ENCODE measurements at regions not wholly inside any gene's neighbourhood (a gene's known extent, or its start where the extent isn't known, plus 50 kb on each side); places are given as distances from the start of the nearest gene placed in this dataset.

- no peaks in the 10 kb centered on the region for H3K79me2 ChIP-seq (ENCODE audit: control insufficient read depth, insufficient read depth, low read length)
- TF ChIP-seq ZBTB33 (IDR thresholded peaks at IDR 0.05), result no peak
- TF ChIP-seq HCFC1 (IDR thresholded peaks at IDR 0.05; ENCODE audit: low read length), result no peak
- no peak for TF ChIP-seq TCF3 (IDR thresholded peaks at IDR 0.05; ENCODE audit: borderline replicate concordance, insufficient read depth, low read depth, low read length)
- TF ChIP-seq STAT1 (conservative IDR thresholded peaks at IDR 0.05), result no peak
- TF ChIP-seq IKZF1 (conservative IDR thresholded peaks at IDR 0.05), result no peak
- TF ChIP-seq RAD21 (IDR thresholded peaks at IDR 0.05; ENCODE audit: insufficient read depth, low read depth, low read length), result no peak
- TF ChIP-seq RUNX3 (IDR thresholded peaks at IDR 0.05; ENCODE audit: low read length), result no peak
- TF ChIP-seq CTCF (IDR thresholded peaks at IDR 0.05 in 2 of 3, conservative IDR thresholded peaks at IDR 0.05 in 1 of 3; ENCODE audit: control insufficient read depth in 2 of 3, extremely low read depth in 1 of 3, insufficient read depth in 1 of 3, low read depth in 3 of 3, low read length in 3 of 3), result no peak
- TF ChIP-seq SRF (IDR thresholded peaks at IDR 0.05; ENCODE audit: low read depth in 2 of 2, low read length in 2 of 2), result no peak
- TF ChIP-seq LARP7 (IDR thresholded peaks at IDR 0.05), result no peak
- no peak for TF ChIP-seq ZBTB4 (CRISPR knock-in tag; IDR thresholded peaks at IDR 0.05)
- TF ChIP-seq HDGF (IDR thresholded peaks at IDR 0.05), result no peak
- no peak for TF ChIP-seq RELA (IDR thresholded peaks at IDR 0.05; ENCODE audit: borderline replicate concordance, partially characterized antibody)
- TF ChIP-seq BRCA1 (IDR thresholded peaks at IDR 0.05; ENCODE audit: low read depth, low read length), result no peak
- TF ChIP-seq SUZ12 (IDR thresholded peaks at IDR 0.05; ENCODE audit: unreplicated experiment), result no peak
- TF ChIP-seq SIX5 (IDR thresholded peaks at IDR 0.05; ENCODE audit: low read depth, low read length, severe bottlenecking), result no peak
- no peak for TF ChIP-seq NRF1 (conservative IDR thresholded peaks at IDR 0.05; ENCODE audit: low read depth, low read length)
- TF ChIP-seq CREB1 (IDR thresholded peaks at IDR 0.05; ENCODE audit: low read depth), result no peak
- no peaks in the 10 kb centered on the region for H3K4me1 ChIP-seq (ENCODE audit: control insufficient read depth, insufficient read depth, low read length)
- no peak for FAIRE-seq
- RAD21 ChIA-PET (ENCODE audit: unreplicated experiment), result no interaction called here
- no peak overlapping the region for H3K27ac ChIP-seq (ENCODE audit: control insufficient read depth, insufficient read depth)
- no peak overlapping the region for H3K4me2 ChIP-seq (ENCODE audit: control insufficient read depth, insufficient read depth)
- ATAC-seq, result no peak
- H3K9ac ChIP-seq (ENCODE audit: control insufficient read depth, insufficient read depth, low read length), result no peak overlapping the region
- DNase-seq (ENCODE audit: low read depth, low spot score), result no peak
- no TSS peak for BruUV-seq (replicated peaks)
- H3K4me3 ChIP-seq, result no peak overlapping the region
- in situ Hi-C loops (cut with MboI), result no loop called here
- intact Hi-C loops (cut with micrococcal nuclease; ENCODE audit: unreplicated experiment), result no loop called here
- no peak overlapping the region for H2AFZ ChIP-seq (ENCODE audit: control insufficient read depth, low read depth, low read length)
- no peaks in the 10 kb centered on the region for H4K20me1 ChIP-seq (ENCODE audit: control insufficient read depth, insufficient read depth)
- H3K9me3 ChIP-seq (replicated peaks; ENCODE audit: control insufficient read depth, insufficient read depth, low read length), result no peaks in the 10 kb centered on the region
- CTCF ChIA-PET, result no interaction called here
- no peaks in the 10 kb centered on the region for H3K27me3 ChIP-seq (replicated peaks in 1 of 2; ENCODE audit: control insufficient read depth in 2 of 2, insufficient read depth in 2 of 2, low read length in 1 of 2)
- 39% methylated on average over 2 of the region's 2 CpGs for WGBS (ENCODE audit: insufficient coverage, insufficient replicate concordance, low lambda C conversion rate, missing lambda C conversion rate)
- POLR2A ChIA-PET, result no interaction called here
- no peaks in the 10 kb centered on the region for H3K36me3 ChIP-seq (ENCODE audit: control insufficient read depth in 2 of 2, insufficient read depth in 2 of 2, low read length in 1 of 2)
- SMC1A ChIA-PET (ENCODE audit: uncharacterized antibody, unreplicated experiment), result no interaction called here
Measured at GRCh38 chr14:86423214-86423613, 893.3 kb downstream of the FLRT2 start.
